ENCODE measurements at regions not wholly inside any gene's neighbourhood (a gene's known extent, or its start where the extent isn't known, plus 50 kb on each side); places are given as distances from the start of the nearest gene placed in this dataset.

DNA sequence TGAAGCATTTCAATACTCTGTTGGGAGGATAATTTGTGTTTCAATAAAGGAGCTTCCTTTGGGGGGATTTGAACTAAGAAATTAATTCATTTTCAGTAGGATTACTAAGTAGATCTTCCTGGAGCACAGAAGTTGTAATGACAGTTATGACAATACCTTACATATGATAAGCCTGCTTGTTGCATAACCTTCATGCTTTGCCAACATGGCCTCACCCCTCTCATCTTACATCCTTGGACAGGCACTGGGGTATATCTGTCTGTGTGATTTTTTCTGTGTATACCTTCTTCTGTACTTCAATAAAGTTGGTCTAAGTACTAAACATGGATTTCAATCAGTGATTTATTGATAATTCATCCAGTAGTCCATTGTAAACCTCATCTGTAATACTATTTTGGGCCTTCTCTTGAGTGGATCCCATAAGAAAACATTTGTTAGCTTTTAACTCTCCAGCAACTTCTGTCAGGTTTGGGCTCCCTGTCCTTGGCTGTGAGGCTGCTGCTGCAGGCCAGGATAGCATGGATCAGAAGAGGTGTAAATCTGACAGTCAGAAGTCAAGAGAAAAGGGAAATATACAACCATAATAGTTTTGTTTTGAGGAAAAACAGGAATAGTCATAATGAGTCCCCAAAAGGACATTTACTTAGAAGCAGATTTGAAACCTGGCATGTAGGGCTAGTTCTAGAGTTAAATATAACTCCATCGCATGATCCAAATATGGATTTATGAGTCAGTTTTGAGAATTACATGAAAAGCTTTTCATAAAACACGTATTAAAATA lies 422.2 kb downstream of the KLF5 start:
- no peak for DNase-seq (ENCODE audit: low read depth in 1 of 2, low spot score in 1 of 2)

GRCh38 chr13:73479856-73480255 lies 421.1 kb downstream of the KLF5 start:
- DNase-seq (ENCODE audit: low read depth in 1 of 2, low spot score in 1 of 2): no peak

DNA sequence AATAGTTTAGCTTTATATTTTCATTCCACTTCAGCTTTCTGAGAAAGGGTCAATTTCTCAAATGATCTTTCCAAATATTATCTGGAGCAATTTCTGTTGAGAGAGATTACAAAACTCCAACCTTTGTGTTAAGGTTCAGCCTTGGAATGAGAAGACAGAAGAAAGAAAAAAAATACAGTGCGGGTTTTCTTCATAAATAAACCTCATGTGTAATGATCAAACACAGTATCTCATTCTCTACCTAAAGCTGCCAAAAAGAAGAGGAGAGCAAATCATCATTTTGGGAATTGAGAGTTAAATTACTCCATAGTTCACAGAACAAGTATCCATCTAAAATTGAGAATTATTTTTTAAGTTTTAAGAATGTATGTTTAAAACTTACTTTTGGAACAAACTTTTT lies 420.5 kb downstream of the KLF5 start:
- DNase-seq (ENCODE audit: low read depth in 1 of 2, low spot score in 1 of 2): no peak

DNA sequence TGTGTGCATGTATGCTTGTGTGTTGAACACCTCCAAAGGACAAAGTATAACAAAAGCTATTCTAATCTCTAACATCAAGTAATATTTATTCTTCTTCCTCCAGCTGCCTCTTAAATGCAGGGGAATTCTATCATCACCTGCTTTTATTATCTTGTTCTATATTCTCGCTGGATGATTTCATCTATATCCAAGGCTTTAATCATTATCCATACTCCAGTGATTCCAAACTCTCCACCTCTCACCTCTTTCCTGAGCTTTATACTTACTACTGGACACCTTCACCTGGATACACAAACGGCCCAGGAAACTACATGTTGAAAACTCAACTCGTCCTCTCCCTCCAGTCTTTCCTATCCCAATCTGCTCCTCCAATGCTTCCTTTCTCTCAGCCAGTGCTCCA lies 418.6 kb downstream of the KLF5 start:
- no peak for DNase-seq (ENCODE audit: low read depth in 1 of 2, low spot score in 1 of 2)

GRCh38 chr13:73473016-73473415 lies 414.2 kb downstream of the KLF5 start:
- DNase-seq (ENCODE audit: low read depth in 1 of 2, low spot score in 1 of 2): no peak

- DNase-seq (ENCODE audit: low read depth in 1 of 2, low spot score in 1 of 2): no peak
These were observed 408.3 kb downstream of the KLF5 start for GRCh38 chr13:73467125-73467524.

DNA sequence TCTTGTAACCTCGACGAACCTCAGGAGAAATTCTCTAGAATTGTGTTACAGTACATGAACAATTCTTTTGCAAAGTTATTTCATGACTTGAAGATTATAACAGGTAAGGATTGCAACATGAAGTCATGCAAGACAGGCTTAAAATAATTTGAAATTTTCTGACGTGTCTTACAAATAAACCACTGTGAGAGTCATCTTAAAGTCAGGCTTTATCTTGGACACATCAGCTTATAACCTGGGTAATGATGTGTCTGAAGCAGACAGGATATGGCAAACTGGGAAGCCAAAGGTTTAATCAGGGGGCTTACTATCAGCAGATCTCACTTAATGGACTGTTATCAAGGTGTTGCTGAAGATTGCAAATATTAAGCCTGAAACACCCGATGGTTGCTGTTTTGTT lies 407.8 kb downstream of the KLF5 start:
- DNase-seq (ENCODE audit: low read depth in 1 of 2, low spot score in 1 of 2): no peak

DNA sequence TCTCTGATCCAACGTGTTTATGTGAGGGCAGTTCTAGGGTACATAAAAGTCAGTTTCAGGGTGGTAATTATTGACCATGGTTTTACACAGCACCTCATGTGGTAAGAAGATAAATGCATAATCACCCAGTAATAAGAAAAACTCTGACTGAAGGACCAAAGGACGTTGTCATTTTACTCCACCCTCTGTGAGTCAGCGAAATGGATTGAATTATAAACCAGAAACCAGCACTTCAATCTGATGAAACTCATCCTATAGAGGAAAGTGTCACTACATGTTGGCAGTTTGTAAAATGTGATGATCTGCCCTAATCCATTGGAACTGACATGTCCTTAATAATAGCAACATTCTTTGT lies 406.8 kb downstream of the KLF5 start:
- no peak for DNase-seq (ENCODE audit: low read depth in 1 of 2, low spot score in 1 of 2)

DNA sequence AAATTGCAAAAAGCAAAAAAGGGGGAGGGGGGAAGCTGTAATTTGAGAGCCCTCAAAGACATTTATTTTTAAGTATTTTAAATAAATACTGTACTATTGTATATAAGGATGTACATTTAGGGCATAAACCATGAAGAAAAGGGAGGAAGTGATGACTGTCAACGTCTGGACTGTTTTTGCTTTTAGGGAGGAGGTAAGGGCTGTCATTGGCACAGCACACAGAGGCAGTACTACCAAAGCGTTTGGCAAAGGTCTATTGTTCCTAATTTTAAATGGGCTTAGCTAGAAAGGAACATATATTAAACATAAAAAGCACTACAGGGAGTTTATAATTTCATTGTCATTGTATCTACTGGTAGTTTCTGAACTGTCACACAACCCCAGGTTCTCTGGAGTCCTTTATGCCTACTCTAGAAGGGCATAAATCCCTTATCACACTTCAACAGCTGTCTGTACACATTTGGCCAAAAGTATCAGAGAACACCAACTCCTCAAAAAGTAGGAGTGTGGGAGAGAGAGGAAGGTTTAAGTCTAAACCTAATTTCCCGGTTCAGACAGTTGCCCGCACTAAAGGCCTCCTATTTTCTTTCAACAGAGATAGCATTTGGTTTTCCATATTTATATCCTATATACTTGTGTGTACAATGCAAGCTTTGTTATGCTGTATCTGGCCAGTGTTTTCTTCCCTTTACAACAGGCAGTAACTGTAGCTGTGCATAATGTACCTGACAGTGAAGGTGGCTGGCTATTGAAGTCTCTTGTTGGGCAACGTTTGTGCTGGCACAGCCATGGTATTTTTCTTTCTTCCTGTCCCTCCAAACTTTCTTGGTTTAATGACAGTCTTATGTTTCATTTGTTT lies 406.2 kb downstream of the KLF5 start:
- no peak for DNase-seq (ENCODE audit: low read depth in 1 of 2, low spot score in 1 of 2)

DNA sequence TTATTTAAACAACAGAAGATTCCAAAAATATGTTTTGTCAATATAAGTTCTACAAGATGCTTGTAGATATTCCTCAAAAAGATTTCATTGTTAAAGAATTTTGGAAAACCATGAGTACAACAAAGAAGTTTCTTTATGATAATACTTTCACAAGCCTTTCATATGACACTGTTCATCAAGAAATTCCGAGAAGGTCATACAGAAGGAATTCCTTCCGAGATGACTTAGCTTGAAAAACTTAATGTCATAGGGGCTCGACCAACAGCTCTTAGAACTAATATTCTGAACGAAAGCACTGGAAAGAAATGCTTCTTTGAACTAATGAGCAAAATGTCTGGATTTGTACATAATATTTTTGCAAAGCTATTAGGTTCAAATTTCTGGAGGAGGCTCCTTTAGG lies 403.4 kb downstream of the KLF5 start:
- DNase-seq (ENCODE audit: low read depth in 1 of 2, low spot score in 1 of 2): no peak

DNA sequence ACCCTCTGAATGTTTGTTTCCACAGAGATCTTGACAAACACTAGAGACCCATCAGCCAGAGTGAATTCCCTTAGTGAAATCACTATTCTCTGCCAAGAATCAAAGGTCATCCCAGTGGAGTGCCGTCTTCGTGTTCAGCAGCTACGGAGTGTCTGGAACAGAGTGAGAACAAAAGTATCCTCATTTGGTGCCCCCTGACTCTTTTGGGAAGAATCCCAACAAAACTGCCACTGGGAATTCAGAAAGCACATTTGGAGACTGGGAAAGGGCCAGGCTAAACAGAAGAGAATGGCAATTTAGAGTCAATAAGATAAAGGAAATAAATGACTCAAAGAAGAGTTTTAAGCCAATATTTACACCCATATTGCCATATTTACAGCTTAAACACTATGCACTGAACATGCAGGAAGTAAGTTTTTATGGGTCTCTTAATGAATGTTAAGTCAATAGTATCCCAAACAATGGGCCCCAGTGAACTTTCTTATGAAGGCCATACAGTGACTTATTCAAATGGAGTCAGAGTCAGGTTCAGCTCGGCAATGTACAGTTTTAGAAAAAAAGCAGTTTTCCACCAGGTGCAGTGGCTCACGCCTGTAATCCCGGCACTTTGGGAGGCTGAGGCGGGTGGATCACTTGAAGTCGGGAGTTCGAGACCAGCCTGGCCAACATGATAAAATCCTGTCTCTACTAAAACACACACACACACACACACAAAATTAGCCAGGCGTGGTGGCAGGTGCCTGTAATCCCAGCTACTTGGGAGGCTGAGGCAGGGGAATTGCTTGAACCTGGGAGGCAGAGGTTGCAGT lies 392.6 kb downstream of the KLF5 start:
- DNase-seq (ENCODE audit: low read depth in 1 of 2, low spot score in 1 of 2): no peak

DNA sequence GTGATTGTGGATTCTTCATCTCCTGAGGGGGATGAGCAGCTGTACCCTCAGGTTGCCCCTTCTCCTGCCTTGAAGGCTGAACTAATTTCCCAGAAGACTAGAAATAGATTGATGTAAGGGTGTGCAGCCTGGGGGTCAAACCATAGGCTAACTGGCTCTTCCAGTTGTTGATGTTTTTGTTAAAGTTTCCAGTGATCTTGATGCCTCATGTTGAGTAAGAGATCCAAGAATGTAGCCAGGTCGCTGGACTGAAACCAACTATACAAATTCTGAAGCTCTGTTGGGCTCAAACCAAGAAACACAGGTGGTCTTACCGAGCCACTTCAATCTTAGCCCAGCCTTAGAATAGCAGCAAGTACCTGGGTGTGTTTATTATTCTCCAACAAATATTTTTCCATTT lies 391.8 kb downstream of the KLF5 start:
- no peak for DNase-seq (ENCODE audit: low read depth in 1 of 2, low spot score in 1 of 2)

DNA sequence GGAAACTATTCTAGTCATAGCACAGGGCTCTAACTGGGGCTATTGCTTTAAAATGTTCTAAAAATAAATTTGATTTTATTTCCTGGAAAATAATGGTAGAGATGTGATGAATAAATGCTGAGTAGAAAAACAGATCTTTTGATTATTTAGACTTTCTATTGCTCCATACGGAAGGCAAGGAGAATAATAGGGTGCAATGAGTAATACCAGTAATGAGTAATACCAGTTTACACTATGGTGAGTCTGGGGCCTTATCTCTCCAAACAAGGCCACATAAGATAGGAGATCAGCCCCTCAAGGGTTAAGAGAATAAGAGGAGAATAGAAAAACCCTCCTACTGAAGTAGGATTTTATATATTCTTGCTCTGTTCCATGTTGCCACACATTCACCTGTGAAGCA lies 390.4 kb downstream of the KLF5 start:
- DNase-seq (ENCODE audit: low read depth in 1 of 2, low spot score in 1 of 2): no peak

DNA sequence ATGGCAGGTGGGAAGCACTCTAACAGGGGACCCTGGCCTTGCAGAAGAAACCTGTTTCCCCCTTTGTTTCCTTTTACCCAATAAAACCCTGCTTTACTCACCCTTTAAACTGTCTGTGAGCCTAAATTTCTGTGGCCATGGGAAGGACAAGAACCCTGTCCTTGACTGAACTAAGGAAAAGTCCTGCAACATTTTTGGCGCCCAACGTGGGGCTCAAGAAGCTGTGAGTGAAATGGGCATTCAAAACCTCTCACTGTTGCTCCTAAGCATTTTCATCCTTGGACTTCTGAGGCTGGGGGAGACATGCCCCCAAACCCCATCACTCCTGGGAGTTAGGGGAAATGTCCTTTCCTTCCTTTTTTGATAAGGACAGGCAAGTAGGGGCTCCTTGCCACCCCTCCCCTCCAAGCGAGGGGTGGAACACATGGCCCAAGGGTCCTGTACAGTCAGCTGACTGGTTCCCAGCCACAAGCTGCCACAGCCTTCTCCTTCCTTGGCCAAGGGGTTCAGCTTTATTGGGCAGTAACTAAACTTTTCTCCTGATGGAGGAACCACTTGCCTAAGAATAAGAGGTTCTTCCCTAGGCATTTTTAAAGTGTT lies 381.6 kb downstream of the KLF5 start:
- DNase-seq (ENCODE audit: low read depth in 1 of 2, low spot score in 1 of 2): no peak

GRCh38 chr13:73433890-73434289 lies 375.1 kb downstream of the KLF5 start:
- no peak for DNase-seq (ENCODE audit: low read depth in 1 of 2, low spot score in 1 of 2)

DNA sequence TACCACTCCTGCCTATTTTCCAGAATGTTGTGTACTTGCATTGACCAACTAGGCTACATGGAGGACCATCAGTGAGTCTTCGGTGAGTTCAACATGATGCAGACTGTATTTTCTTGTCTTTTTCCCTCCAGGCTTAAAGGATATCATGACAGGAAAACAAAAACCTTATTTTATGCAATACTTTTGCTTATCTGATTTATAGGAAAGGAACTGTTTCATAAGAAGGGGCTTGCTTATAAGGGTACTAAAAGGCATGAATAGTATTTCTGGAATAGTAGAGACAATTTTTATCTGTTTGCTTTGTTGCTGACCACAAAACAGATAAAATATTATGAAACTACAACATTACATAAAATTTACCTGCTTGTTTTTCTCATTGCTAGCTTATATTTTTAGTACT lies 374.7 kb downstream of the KLF5 start:
- no peak for DNase-seq (ENCODE audit: low read depth in 1 of 2, low spot score in 1 of 2)

DNA sequence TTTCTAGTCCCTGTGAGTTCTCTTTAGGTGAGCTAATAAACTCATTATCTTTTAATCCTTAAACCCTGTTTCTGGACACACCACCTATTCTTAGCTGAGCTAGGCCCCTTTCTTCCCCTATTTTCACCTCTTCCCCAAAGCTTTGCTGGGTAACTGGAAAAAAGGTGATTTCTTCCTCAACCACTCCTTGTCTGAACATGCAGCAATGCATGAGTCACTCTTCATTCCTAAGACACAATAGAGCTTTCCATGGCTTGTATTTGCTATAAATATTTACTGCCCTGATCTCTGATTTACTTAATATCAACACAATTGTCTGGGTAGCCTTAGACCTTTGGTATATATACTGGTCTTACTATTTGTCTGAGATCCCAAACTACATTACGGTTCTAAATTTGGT lies 370.9 kb downstream of the KLF5 start:
- DNase-seq (ENCODE audit: low read depth in 1 of 2, low spot score in 1 of 2): no peak

DNA sequence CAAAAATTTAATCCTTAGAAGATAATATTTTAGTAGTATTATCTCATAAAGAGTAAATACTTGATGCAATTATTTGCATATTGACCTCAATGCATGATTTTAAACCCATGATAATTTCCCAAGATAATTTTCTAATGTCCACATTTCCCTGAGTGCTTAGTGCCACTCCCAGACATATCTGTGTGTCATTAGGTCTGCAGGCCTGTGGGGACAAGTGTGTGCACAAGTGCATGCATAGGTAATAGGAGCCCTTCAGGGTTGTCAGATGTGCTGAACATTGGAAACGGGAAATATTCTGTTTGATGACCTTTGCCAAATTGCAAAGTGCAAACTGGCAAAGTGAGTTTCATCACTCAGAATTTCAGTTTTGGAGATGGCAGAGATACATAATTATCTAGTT lies 369.9 kb downstream of the KLF5 start:
- DNase-seq (ENCODE audit: low read depth in 1 of 2, low spot score in 1 of 2): no peak

- DNase-seq (ENCODE audit: low read depth in 1 of 2, low spot score in 1 of 2): no peak
These were observed 369.3 kb downstream of the KLF5 start for GRCh38 chr13:73428137-73428536.

GRCh38 chr13:73422973-73423372 lies 364.2 kb downstream of the KLF5 start:
- DNase-seq (ENCODE audit: low read depth in 1 of 2, low spot score in 1 of 2): no peak

DNA sequence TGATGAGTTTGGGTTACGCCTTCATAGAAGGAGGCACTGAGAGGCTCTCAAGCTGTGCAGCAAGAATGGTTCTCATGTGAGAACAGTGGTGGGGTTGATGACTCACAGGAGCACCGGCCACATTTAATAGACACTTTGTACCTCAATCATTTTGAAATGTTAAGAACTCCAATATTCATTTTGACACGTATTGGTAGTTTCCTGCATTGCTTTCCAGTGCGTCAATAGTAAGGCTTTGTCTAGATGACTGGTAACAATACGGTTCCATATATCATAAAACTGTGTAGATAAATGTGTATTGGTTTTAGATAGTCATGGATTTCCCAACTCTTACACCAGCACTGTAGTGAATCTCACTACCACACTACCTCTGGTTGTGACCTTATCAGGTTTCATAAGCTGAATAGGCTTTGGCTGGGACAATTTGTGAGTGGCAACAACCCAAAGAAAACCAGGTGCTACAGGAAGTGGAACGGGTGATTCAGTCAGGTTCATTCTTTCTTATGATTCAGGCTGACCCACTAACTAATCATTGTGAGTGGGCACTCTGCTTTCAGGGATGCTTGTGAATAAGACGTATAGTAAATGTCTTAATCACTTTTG lies 362.6 kb downstream of the KLF5 start:
- DNase-seq (ENCODE audit: low read depth in 1 of 2, low spot score in 1 of 2): no peak
